A549 (cell line): ENCODE measurements at regions not wholly inside any gene's neighbourhood (a gene's known extent, or its start where the extent isn't known, plus 50 kb on each side); places are given as distances from the start of the nearest gene placed in this dataset.

Experiments used
- CHD2 ChIP-seq: fragments of 150-350 bp; IDR thresholded peaks from 2 replicates; pipeline ENCODE4 v1.6.1; 2014; ENCODE audit warnings: low read length; ENCODE audit not compliant: partially characterized antibody
- CTCF ChIP-seq: fragments of >200 bp; sonication (Bioruptor Twin); formaldehyde crosslinking; IDR thresholded peaks from 3 replicates; pipeline ENCODE4 v1.5.1; 2016
- POLR2A ChIP-seq: IDR thresholded peaks from 2 replicates; pipeline ENCODE4 v1.6.1; 2012; ENCODE audit warnings: mild to moderate bottlenecking, low read length
- RFX5 ChIP-seq: fragments of 450-650 bp; IDR thresholded peaks from 2 replicates; pipeline ENCODE4 v1.7.1; 2014; ENCODE audit warnings: antibody characterized with exemption, mild to moderate bottlenecking, moderate library complexity

- no peak for TF ChIP-seq POLR2A
- TF ChIP-seq CHD2 = no peak
- no peak for TF ChIP-seq CTCF
- TF ChIP-seq RFX5 = no peak
Observed at GRCh38 chr14:49105512-49105911, 480.7 kb downstream of the RPS29 start.
